ENCODE measurements at regions not wholly inside any gene's neighbourhood (a gene's known extent, or its start where the extent isn't known, plus 50 kb on each side); places are given as distances from the start of the nearest gene placed in this dataset.
"Not testable (repeated sequence)": the region's sequence is repeated elsewhere in the genome, so short reads cannot be mapped to it uniquely, and the experiment has no call there.

GRCh38 chr20:47845382-47845977, 60.2 kb upstream of the SULF2 start:
- DNase-seq: not testable (repeated sequence)

GRCh38 chr20:47844568-47844906, 59.3 kb upstream of the SULF2 start:
- DNase-seq: not testable (repeated sequence)

GRCh38 chr20:47843886-47844567, 58.7 kb upstream of the SULF2 start:
- DNase-seq: no peak

GRCh38 chr20:47842950-47843349, 57.7 kb upstream of the SULF2 start:
- not testable (repeated sequence) for DNase-seq

GRCh38 chr20:47842004-47842403, 56.7 kb upstream of the SULF2 start:
- DNase-seq: not testable (repeated sequence)

- not testable (repeated sequence) for DNase-seq
Observed at GRCh38 chr20:47836256-47836817, 51.1 kb upstream of the SULF2 start.

Data from activated CD4-positive, alpha-beta T cell treated with anti-CD3 and anti-CD28 coated beads, Interleukin-2, amount 50 U/mL, for 4 hours (primary cell).